ENCODE measurements at regions not wholly inside any gene's neighbourhood (a gene's known extent, or its start where the extent isn't known, plus 50 kb on each side); places are given as distances from the start of the nearest gene placed in this dataset.
"Not testable (repeated sequence)": the region's sequence is repeated elsewhere in the genome, so short reads cannot be mapped to it uniquely, and the experiment has no call there.

DNA sequence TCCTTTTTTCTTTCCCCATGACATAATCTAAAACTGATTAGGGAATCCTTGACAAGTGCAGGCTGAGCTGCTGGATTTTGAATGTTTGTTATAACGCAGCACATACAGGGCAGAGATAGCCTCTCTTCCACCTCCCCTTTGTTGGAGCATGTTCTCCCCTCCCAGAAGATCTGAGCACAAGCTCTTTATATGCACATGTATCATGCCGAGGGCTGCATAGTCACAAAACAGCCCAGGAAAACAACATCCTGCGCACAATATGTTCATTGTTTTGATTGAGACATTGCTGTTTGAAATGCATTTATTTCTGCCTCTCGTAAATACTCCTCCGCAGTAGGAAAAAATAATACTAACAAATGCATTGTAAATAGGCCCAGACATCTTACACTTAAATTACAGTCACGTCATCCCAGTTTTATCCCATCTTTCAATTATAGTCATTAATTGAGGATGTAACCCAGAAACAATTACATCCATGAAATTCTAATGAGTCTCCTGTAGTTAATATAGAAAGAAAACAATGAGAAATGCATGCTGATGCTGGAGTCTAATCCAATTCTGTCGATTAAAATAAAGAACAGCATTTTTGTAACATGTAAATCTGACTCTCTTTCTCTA is 401.8 kb downstream of the BTG1 start:
- no peak for DNase-seq (ENCODE audit: low spot score)

DNA sequence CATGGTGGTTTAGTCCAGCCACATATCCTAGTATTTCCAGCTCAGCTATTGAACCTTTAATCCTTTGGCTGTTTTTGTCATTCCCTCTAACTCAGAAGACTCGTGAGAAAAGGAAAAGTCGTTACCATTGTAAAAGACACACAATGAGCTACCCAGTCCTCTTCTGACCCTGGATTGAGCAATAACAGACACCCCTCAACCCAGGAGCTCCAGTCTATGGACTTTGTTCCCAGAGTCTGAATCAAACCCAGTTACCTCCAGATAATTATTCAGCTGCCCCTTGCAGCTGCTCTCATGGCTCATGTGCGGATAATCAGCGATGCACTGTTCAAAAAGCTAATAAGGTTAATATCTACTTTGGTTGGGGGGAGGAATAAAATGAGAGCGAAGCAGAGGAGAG is 402.4 kb downstream of the BTG1 start:
- no peak for DNase-seq (ENCODE audit: low spot score)

GRCh38 chr12:91741932-91742331 is 403.7 kb downstream of the BTG1 start:
- no peak for DNase-seq (ENCODE audit: low spot score)

DNA sequence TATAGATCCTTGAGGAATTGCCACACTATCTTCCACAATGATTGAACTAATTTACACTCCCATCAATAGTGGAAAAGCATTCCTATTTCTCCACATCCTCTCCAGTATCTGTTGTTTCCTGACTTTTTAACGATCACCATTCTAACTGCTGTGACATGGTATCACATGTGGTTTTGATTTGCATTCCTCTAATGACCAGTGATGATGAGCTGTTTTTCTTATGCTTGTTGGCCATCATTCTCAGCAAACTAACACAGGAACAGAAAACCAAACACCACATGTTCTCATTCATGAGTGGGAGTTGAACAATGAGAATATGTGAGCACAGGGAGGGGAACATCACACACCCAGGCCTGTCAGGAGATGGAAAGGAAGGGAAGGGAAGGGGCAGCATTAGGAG is 411.8 kb downstream of the BTG1 start:
- not testable (repeated sequence) for DNase-seq (ENCODE audit: low spot score)

DNA sequence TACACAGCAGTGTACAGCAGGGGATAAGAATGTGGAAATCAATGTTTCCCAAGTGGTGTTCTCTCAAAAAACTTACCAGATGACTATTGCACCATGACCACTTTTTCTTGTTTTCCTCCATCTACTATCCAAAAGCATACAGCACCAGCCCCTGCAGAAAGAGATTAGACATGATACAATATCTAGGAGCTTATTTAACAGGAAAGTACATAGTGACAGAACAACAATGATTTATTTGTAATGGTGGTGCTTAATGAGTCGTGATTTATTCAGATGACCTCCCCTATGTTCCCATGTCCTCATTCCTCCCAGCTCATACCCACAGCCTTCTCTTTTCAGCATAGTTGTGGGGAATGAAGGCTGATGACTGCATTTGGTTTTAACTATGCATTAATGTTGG is 413.6 kb downstream of the BTG1 start:
- DNase-seq (ENCODE audit: low spot score): no peak

- no peak for DNase-seq (ENCODE audit: low spot score)
Observed at GRCh38 chr12:91729543-91729942, 416.1 kb downstream of the BTG1 start.

GRCh38 chr12:91723191-91723590 is 422.5 kb downstream of the BTG1 start:
- DNase-seq (ENCODE audit: low spot score): no peak

DNA sequence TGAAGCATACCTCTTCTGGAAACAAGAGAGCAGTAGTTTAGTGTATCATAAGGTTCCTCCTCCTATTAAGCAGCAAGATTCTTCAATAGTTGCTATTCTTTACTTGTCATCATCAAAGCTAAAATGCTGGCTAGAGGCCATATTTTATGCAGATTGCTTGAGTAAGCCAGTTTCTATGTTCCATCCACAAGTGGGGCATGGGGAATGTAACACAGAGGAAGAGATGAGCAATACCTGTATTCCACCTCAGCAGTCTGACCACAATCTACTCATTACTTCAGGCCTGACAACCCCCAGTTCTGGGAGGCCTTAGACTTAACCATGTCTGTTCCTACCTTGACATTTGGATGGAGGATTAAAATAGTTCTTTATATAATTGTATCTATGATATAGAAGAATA is 423.6 kb downstream of the BTG1 start:
- no peak for DNase-seq (ENCODE audit: low spot score)

DNA sequence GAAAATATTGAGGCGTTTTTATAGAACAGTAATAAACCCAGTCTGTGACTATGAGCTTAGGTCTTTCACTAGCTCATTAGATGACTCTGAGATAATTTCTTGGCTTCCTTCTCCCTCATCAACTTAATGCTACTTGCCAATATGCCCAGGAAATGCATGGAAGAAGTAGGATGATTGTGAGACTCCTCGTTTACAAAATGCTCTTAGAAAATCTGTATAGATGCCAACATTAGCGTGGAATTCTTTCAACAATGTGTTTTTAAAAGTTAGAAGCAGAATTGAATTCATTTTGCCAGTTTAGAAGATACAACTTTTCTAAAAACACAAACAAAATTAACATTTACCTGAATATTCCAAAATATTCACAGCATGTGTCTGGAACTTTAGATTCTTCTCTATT is 424.6 kb downstream of the BTG1 start:
- no peak for DNase-seq (ENCODE audit: low spot score)

- DNase-seq (ENCODE audit: low spot score): no peak
Observed at GRCh38 chr12:91718326-91718725, 427.3 kb downstream of the BTG1 start.

DNA sequence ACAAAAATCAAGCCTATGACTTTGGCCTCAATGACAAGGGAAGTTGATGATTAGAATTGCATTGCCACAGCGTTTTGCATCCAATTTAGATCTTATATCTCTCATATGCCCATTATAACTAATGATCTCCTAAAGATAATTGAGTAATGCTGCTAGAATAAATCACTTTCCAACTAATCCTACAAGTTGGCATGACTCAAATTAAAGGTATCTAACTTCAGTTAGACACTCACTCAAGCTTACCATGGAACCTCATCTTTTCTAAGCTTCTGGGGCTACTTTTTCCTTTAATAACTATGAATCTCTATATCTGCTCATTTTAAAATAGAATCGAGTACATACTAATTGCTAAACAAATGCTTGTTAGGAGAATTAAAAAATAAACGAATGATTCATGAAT is 427.8 kb downstream of the BTG1 start:
- DNase-seq (ENCODE audit: low spot score): no peak

- DNase-seq (ENCODE audit: low spot score): not testable (repeated sequence)
Observed at GRCh38 chr12:91711925-91712324, 433.7 kb downstream of the BTG1 start.

DNA sequence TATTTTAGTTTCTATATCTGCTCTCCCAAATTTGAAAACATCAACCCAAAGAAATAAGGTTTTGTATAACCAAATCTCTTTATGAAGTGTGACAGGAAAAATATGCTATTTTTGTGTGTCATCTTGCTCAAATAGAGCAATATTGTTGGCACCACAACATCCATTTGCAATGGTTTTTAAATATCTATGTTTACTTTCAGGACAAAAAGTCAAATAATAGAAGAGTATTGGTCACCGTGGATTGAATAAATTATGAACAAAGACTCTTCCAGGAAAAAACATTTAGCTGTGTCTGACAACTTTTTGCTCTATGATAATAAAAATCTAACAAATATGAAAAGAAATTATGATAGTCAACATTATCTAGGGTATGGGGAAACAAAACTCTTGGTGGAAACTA is 439.2 kb downstream of the BTG1 start:
- DNase-seq (ENCODE audit: low spot score): no peak

DNA sequence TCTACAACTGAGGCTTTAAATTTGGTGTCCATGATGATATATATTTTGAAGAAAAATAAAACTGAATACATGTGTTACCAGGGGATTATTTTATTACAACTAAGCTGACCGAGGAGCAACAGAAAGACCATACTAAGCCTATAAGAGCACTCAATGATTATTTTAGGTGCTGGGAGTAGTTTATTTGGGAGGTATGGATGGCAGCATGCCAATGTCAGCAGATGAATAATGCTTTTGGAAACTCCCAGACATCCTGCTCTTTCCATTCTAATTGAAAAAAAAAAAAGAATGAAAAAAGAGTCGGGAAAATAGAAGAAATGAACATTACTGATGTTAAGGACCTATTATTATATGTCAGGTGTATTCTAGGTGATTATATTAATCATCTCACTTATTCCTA is 441.2 kb downstream of the BTG1 start:
- DNase-seq (ENCODE audit: low spot score): no peak

- no peak for DNase-seq (ENCODE audit: low spot score)
Observed at GRCh38 chr12:91703491-91704283, 442.0 kb downstream of the BTG1 start.

- no peak for DNase-seq (ENCODE audit: low spot score)
Observed at GRCh38 chr12:91702843-91703425, 442.7 kb downstream of the BTG1 start.

- no peak for DNase-seq (ENCODE audit: low spot score)
Observed at GRCh38 chr12:91695964-91696363, 449.7 kb downstream of the BTG1 start.

DNA sequence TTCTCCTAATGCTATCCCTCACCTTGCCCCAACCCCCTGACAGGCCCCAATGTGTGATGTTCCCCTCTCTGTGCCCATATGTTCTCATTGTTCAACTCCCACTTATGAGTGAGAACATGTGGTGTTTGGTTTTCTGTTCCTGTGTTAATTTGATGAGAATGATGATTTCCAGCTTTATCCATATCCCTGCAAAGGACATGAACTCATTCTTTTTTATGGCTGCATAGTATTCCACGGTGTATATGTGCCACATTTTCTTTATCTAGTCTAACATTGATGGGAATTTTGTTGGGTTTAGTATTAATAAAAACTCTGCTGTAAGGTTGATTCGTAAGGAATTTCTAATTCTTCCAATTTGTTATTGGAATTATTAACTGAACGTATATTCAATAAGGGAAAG is 450.2 kb downstream of the BTG1 start:
- DNase-seq (ENCODE audit: low spot score): not testable (repeated sequence)

GRCh38 chr12:91690531-91690930 is 455.1 kb downstream of the BTG1 start:
- no peak for DNase-seq (ENCODE audit: low spot score)

GRCh38 chr12:91687052-91688017 is 458.3 kb downstream of the BTG1 start:
- DNase-seq (ENCODE audit: low spot score): no peak

DNA sequence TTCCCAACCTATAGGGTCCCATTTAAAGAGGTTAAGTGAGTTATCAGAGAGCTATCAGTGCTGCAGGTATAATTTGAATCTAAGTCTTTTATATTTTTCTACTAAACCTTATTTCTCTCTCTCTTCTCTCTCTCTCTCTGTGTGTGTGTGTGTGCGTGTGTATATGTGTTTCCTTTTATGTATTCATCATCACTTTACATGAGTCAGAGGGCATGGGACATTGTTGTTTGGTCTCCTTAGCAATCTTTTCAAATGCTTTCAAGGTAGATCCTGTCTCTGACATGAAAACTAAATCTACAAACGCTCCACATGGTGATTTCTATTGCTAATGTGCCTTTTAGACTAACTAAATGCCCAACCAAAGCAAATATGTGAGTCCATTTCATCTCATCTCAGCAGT is 459.7 kb downstream of the BTG1 start:
- no peak for DNase-seq (ENCODE audit: low spot score)

GRCh38 chr12:91681751-91682150 is 463.9 kb downstream of the BTG1 start:
- no peak for DNase-seq (ENCODE audit: low spot score)
